HUES48 (cell line): ENCODE measurements at regions not wholly inside any gene's neighbourhood (a gene's known extent, or its start where the extent isn't known, plus 50 kb on each side); places are given as distances from the start of the nearest gene placed in this dataset.

Experiments
- H3K27ac ChIP-seq: one replicate; pipeline ENCODE4 v1.7.0; 2013; ENCODE audit warnings: low read depth, low read length, inconsistent platforms
- H3K27me3 ChIP-seq: 2 replicates; pipeline ENCODE4 v1.6.1; 2013; ENCODE audit warnings: mild to moderate bottlenecking, low read length; ENCODE audit not compliant: control insufficient read depth, insufficient read depth
- H3K36me3 ChIP-seq: 2 replicates; pipeline ENCODE4 v1.6.1; 2013; ENCODE audit warnings: low read length; ENCODE audit not compliant: control insufficient read depth, insufficient read depth
- H3K4me1 ChIP-seq: 2 replicates; pipeline ENCODE4 v1.6.1; 2013; ENCODE audit warnings: mild to moderate bottlenecking, low read length; ENCODE audit not compliant: control insufficient read depth, insufficient read depth
- H3K4me3 ChIP-seq: 2 replicates; pipeline ENCODE4 v1.5.1; 2013; ENCODE audit warnings: mild to moderate bottlenecking, low read depth, low read length
- H3K9ac ChIP-seq: 2 replicates; pipeline ENCODE4 v1.6.1; 2013; ENCODE audit warnings: mild to moderate bottlenecking, low read depth, low read length, moderate library complexity
- H3K9me3 ChIP-seq: 2 replicates; pipeline ENCODE4 v1.6.1; 2013; ENCODE audit warnings: low read length; ENCODE audit not compliant: control insufficient read depth, insufficient read depth

DNA sequence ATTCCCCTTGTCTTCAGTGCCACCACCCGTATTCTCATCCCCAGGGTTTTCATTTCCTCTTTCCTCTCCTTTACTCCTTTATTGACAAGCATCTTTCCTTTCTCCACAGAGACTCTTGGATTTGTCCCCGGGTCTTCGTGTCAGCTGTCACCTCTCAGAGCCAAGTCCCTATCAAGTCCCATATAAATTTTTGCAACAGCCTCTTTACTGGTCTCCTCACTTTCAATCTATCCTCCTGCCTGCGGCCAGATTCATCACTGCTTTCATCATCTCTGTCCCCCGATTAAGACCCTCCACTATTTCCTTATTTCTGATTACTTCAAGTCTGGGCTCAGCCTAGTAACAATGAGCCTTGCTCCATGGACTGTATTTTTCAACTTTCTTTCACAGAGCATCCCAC is 113.8 kb downstream of the CTAGE1 start:
- Histone ChIP-seq H3K9me3 (no peaks in the 10 kb centered on the region), H3K9ac (no peak overlapping the region), H3K27ac (no peak overlapping the region), H3K27me3 (no peaks in the 10 kb centered on the region), H3K4me3 (no peak overlapping the region), H3K4me1 (no peaks in the 10 kb centered on the region), H3K36me3 (no peaks in the 10 kb centered on the region)

DNA sequence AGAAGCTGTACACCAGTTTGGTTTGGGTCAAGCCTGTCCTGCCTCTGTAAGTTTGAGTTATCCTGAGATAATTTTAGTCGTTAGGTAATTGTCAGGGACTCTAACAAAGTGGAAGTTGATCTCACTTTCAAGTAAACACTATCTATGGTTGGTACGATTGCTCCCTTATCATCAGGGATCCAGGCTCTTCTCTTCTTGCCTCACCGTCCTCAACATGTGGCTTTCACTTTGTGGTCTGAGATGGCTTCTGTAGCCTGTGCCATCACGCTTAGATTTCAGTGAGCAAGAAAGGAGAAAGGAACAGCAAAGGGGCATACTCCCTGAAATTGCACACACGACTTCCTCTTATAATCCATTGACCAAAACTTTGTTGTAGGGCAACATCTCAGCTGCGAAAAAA is 115.6 kb downstream of the CTAGE1 start:
- Histone ChIP-seq H3K4me1 (no peaks in the 10 kb centered on the region), H3K27ac (no peak overlapping the region), H3K9me3 (no peaks in the 10 kb centered on the region), H3K9ac (no peak overlapping the region), H3K4me3 (no peak overlapping the region), H3K27me3 (no peaks in the 10 kb centered on the region), H3K36me3 (no peaks in the 10 kb centered on the region)

DNA sequence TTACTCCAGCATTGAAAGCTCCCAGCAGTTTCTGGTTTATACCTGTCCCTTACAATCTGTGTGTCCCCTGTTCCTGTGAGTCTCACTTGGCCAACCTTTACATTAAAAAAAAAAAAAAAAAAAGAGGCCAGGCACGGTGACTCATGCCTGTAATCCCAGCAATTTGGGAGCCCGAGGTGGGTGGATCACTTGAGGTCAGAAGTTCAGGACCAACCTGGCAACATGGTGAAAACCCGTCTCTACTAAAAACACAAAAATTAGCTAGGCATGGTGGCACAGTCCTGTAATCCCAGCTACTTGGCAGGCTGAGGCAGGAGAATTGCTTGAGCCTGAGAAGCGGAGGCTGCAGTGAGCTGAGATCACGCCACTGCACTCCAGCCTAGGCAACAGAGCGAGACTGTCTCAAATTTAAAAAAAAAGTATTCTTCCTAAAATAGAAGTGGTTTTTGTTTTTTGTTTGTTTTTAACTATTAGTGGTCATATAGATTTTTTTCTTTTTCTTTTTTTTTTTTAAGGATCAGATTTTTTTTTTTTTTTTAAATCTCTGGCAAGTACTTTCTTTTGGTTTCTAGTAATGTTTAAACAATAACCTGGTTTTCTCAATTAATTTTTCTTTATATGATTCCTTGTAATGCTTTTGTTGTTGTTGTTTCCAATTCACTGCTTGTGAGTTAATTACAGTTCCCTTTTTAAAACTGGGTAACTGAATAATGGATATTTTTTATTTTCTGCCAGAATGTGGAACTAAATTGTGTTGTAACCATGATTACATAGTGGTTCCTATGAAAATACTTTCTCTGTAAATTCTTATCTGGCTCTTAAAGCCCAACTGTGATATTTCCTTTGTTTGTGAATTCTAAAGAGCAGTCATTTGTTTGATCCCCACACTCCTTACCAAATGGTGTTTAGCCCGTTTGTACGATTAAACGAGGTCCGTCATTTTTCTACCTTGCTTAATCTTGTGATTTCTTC is 116.8 kb downstream of the CTAGE1 start:
- Histone ChIP-seq H3K27ac (no peak overlapping the region), H3K4me1 (no peaks in the 10 kb centered on the region), H3K9me3 (no peaks in the 10 kb centered on the region), H3K9ac (no peak overlapping the region), H3K4me3 (no peak overlapping the region), H3K36me3 (no peaks in the 10 kb centered on the region), H3K27me3 (no peaks in the 10 kb centered on the region)

DNA sequence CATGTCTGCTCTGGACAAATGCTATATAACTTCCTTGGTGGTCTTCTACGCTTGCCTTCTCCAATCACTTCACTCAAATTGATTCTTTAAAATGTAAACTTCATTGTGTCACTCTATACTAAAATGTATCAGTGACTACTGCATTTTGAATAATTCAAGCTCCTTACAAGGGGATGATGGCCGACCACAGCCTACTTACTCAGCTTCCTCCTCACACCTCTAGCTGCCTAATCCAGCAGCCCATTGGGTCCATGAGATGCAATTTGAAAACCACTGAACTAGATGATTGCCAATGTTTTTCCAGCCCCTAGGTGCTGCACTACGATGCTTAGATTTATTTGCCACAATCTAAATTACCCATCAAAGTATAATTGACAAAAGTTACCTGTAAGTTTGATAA is 120.7 kb downstream of the CTAGE1 start:
- no peaks in the 10 kb centered on the region for H3K36me3 ChIP-seq
- no peaks in the 10 kb centered on the region for H3K27me3 ChIP-seq
- no peaks in the 10 kb centered on the region for H3K9me3 ChIP-seq
- no peak overlapping the region for H3K9ac ChIP-seq
- H3K4me1 ChIP-seq = no peaks in the 10 kb centered on the region
- H3K4me3 ChIP-seq = no peak overlapping the region
- no peak overlapping the region for H3K27ac ChIP-seq

DNA sequence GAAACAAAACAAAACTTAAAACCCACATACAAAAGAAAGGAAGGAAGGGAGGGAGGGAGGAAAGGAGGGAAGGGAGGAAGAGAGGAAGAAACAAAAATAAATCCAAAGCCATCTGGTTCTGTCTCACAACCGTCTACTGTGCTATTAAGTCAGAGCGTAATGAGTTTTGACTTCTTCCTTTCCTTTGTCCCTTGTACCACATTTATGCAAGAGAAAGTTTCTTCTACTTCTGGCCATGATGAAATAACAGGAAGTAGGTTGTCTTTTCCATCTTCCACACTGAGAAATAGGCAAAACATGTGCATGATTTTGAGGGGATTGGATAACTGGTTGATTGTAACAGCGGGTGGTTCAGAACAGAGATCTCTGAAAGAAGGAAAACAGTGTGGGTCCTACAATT is 121.4 kb downstream of the CTAGE1 start:
- no peaks in the 10 kb centered on the region for H3K27me3 ChIP-seq
- no peaks in the 10 kb centered on the region for H3K4me1 ChIP-seq
- H3K9ac ChIP-seq = no peak overlapping the region

DNA sequence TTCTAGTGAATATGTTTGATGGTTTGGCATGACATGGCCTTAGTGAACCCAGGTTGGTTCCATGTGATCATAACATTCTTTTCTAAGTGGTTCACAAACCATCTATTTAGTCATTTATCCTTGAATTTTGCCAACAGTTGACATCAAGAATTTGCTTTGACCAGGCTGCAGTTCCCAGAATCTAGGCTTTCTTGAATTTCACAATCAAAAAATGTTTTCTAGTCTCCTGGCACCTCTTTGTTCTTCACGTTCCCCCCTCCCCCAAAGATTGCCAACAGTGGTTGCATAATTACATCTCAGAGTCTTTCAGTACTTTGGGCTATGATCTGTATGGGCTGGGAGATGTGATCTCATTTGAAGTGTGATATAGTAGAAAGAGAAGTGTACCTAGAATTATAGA is 124.0 kb downstream of the GATA6 start:
- H3K4me3 ChIP-seq = no peak overlapping the region
- no peaks in the 10 kb centered on the region for H3K36me3 ChIP-seq
- no peaks in the 10 kb centered on the region for H3K9me3 ChIP-seq
- no peaks in the 10 kb centered on the region for H3K4me1 ChIP-seq
- H3K27me3 ChIP-seq = no peaks in the 10 kb centered on the region
- no peak overlapping the region for H3K27ac ChIP-seq
- H3K9ac ChIP-seq = no peak overlapping the region

More for the DNA sequence above, 121.4 kb downstream of the CTAGE1 start:
- Histone ChIP-seq H3K9me3 (no peaks in the 10 kb centered on the region), H3K4me3 (no peak overlapping the region), H3K27ac (no peak overlapping the region), H3K36me3 (no peaks in the 10 kb centered on the region)

DNA sequence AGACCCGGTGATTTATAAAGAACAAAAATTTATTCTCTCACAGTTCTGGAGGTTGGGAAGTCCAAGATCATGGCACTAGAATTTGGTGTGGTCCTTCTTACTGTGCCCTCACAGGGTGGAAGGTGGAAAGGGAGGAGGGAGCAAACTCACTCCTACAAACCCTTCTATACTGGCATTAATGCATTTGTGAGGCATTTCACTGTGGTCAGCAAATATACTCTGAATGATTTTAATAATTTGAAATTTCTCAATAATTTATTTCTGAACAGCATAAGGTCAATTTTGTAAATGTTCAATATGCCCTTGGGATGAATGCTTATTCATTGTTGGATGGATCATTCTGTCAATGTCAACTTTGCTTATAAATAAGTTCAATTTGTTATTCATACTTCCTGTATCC is 120.6 kb downstream of the GATA6 start:
- Histone ChIP-seq H3K4me1 (no peaks in the 10 kb centered on the region), H3K36me3 (no peaks in the 10 kb centered on the region), H3K27ac (no peak overlapping the region), H3K4me3 (no peak overlapping the region), H3K9me3 (no peaks in the 10 kb centered on the region), H3K27me3 (no peaks in the 10 kb centered on the region), H3K9ac (no peak overlapping the region)

DNA sequence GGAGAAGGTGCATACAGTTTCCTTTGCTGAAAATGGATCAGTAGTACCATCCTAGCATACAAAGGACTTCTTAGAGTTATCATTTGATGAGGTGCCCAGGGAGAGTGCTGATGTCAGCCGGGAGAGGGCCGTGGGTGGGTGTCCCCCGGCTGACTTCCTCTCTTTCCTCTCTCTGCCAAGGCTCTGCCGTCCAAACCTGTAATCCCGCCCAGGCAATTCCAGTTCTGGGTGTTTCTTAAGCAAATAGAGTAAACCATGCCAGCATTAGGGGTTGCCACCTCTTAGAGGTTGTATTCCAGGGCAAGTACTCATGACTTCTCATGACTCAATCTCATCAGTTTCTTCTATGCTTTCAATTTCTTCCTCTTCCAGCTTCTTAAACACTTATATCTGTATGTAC is 117.2 kb downstream of the GATA6 start:
- Histone ChIP-seq H3K27me3 (no peaks in the 10 kb centered on the region), H3K9ac (no peak overlapping the region), H3K27ac (no peak overlapping the region), H3K4me1 (no peaks in the 10 kb centered on the region; the same call in 1 of the 2 replicates), H3K4me3 (no peak overlapping the region), H3K36me3 (no peaks in the 10 kb centered on the region), H3K9me3 (no peaks in the 10 kb centered on the region)

DNA sequence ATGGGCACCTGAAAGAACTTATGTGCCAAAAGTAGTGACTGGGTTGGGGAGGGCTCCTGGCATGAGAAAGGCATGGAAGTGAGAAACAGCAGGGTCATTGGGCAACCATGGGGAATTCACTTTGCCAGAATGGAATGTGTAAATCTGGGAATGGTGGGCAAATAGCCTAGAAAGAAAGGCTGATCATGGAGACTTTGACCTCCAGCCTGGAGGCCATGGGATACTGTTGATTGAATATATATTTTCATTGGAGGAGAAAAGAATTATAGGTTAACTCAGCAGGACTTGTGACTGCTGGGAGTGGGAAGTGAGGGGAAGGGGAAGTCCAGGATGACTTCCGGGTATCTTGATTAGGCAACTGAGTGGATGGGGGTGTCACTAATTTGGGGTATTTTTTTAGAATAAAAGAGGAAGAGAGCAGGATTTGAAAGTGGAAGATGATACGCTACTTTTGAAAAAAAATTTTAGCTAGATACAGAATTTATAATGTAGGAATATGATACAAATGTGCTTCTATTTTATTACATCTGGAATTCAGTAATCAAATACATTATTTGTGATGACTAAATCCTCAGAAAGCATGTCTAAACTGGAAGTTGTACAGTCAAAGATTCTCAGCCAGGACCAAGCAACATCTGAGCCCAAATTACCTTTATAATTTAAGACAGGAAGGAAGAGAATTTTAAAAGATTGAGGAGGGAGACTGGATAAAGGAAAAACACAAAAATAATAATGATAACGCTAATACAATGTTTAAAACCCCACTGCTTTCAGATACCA is 116.2 kb downstream of the GATA6 start:
- Histone ChIP-seq H3K4me1 (no peaks in the 10 kb centered on the region; the same call in 1 of the 2 replicates), H3K9me3 (no peaks in the 10 kb centered on the region), H3K4me3 (no peak overlapping the region), H3K27ac (no peak overlapping the region), H3K27me3 (no peaks in the 10 kb centered on the region), H3K9ac (no peak overlapping the region), H3K36me3 (no peaks in the 10 kb centered on the region)

DNA sequence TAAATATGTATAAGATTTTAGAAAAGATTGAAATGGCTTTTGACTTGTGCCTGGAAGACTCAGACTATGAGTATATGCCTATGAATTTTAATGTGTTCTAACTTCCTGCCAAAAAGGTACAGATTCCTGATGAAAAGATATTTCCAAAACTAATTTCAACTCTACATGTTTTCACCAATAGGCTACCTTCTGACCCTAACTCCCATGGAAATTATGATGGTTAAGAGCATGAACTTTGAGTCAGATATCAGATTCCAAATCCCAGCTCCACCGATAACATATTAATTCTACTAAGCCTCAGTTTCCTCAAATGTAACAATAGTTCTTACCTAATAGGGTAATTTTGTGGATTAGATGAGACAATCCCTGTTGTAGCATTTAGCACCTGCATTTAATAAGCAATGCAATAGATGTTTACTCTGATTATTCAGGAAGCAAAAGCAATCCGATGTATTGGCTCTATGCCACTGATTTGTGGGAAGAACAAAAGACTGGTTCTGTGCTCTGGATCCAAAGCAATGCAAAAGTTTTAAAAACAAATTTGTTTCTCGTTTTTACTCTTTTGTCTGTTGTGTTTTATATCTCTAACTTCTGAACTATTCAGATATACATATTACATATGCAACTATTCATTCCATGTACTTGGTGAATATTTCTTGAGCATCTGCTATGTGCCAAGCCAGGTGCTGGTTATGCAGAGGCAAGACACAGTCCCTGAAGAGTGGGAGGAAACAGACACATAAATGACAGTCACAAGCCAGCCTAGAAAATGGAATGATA is 115.4 kb downstream of the GATA6 start:
- no peaks in the 10 kb centered on the region; the same call in 1 of the 2 replicates for H3K4me1 ChIP-seq

More for the DNA sequence above, 115.4 kb downstream of the GATA6 start:
- Histone ChIP-seq H3K4me3 (no peak overlapping the region), H3K9ac (no peak overlapping the region), H3K9me3 (no peaks in the 10 kb centered on the region), H3K36me3 (no peaks in the 10 kb centered on the region), H3K27me3 (no peaks in the 10 kb centered on the region), H3K27ac (no peak overlapping the region)
